Natural killer cell (primary cell): ENCODE measurements at regions not wholly inside any gene's neighbourhood (a gene's known extent, or its start where the extent isn't known, plus 50 kb on each side); places are given as distances from the start of the nearest gene placed in this dataset.

Experiments used
- ATAC-seq, 3 donors: fragments of 150-1000 bp in 2 of 3; fragments of 200-7000 bp in 1 of 3; cut with Tn5 transposase; 1 replicate in 1 of 3; 2 replicates in 2 of 3; pipeline ENCODE4 v1.10.0; 2021; ENCODE audit warnings: mild to moderate bottlenecking in 2 of 3, moderate library complexity in 2 of 3
- DNase-seq, 2 donors: peaks; one replicate each; pipeline versions ENCODE4 v3.0.0 to v3.0.0-alpha.2; 2013 to 2021; ENCODE audit warnings: mixed read lengths in 1 of 2
- H3K27ac ChIP-seq: one replicate; pipeline ENCODE4 v1.5.1; 2013; ENCODE audit warnings: mild to moderate bottlenecking, low read length
- H3K27me3 ChIP-seq: one replicate; pipeline ENCODE4 v1.6.1; 2013; ENCODE audit warnings: low read length; ENCODE audit not compliant: control insufficient read depth, insufficient read depth
- H3K36me3 ChIP-seq: one replicate; pipeline ENCODE4 v1.6.1; 2013; ENCODE audit warnings: low read length; ENCODE audit not compliant: control insufficient read depth, insufficient read depth
- H3K4me1 ChIP-seq: one replicate; pipeline ENCODE4 v1.6.1; 2013; ENCODE audit warnings: low read length; ENCODE audit not compliant: control insufficient read depth, insufficient read depth
- H3K4me3 ChIP-seq: one replicate; pipeline ENCODE4 v1.5.1; 2013; ENCODE audit warnings: low read length
- H3K9me3 ChIP-seq: one replicate; pipeline ENCODE4 v1.6.1; 2013; ENCODE audit warnings: low read length; ENCODE audit not compliant: control insufficient read depth, insufficient read depth
- H3K27ac Mint-ChIP-seq, 2 donors: one replicate each; pipeline ENCODE4 v1.8.0; 2022; ENCODE audit warnings: mild to moderate bottlenecking in 2 of 2, mixed read lengths in 2 of 2, moderate library complexity in 1 of 2
- H3K27me3 Mint-ChIP-seq, 2 donors: one replicate each; pipeline ENCODE4 v1.8.0; 2022; ENCODE audit warnings: low read depth in 2 of 2, mixed read lengths in 2 of 2
- H3K36me3 Mint-ChIP-seq: one replicate; pipeline ENCODE4 v1.8.0; 2022; ENCODE audit warnings: mixed read lengths
- H3K4me1 Mint-ChIP-seq, 2 donors: one replicate each; pipeline ENCODE4 v1.8.0; 2022; ENCODE audit warnings: mixed read lengths in 2 of 2
- H3K4me3 Mint-ChIP-seq: one replicate; pipeline ENCODE4 v1.8.0; 2022; ENCODE audit warnings: mild to moderate bottlenecking, moderate library complexity, mixed read lengths
- H3K9me3 Mint-ChIP-seq, 2 donors: one replicate each; pipeline ENCODE4 v1.8.0; 2022; ENCODE audit warnings: mixed read lengths in 2 of 2
- WGBS: methylation state at CpG from one replicate; pipeline ENCODE4 v1.1.7; 2013; ENCODE audit warnings: missing lambda C conversion rate; ENCODE audit not compliant: insufficient coverage; 5-methylcytosine and 5-hydroxymethylcytosine counted together
- intact Hi-C: fragments of 100-400 bp; cut with micrococcal nuclease; formaldehyde crosslinking; loops from one replicate; pipeline ENCODE4 v1.14.2; 2022
- TF ChIP-seq, protein P1 (sequence below): fragments of 200-600 bp; IDR thresholded peaks from one replicate; pipeline ENCODE4 v1.8.0; 2022; ENCODE audit warnings: antibody characterized with exemption

DNA sequence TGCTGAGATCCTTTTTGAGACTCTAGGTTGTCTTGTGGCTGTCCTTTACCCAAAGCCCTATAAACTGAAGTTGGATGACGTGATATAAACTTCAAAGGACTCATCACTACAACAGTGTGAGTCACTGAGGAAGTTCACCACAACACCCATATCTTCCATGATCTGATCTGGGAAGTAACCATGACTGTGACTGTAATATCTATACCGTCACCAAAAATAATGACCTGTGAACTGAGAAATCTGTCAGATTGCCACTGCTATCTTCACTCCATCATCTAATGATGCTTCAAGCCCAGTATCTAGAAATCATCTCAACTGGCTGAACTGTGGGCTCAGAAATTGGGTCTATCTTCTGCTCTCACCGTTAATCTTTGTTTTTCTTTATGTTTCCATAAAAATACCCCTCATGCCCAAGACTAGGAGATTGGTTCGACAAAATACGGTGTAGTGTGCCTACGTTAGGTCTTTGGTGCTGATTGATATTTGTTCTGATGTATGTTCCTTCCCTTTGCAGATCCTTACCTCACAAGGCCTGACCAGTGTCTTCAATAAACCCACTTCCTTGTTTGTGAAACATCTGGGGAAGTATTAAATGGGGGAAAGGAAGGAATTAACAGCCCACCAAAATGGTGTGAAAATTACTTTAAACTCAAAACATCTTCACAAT, 78.2 kb downstream of the MYL12B start:
- H3K4me3 ChIP-seq: no peak overlapping the region
- H3K27ac Mint-ChIP-seq: no peak overlapping the region
- no peak overlapping the region for H3K27ac ChIP-seq
- H3K27me3 Mint-ChIP-seq: peaks cover 0 to 3% of the 10 kb centered on the region in 2 donors
- H3K27me3 ChIP-seq: no peaks in the 10 kb centered on the region
- 78% methylated on average over 3 of the region's 6 CpGs for WGBS
- H3K9me3 Mint-ChIP-seq: no peaks in the 10 kb centered on the region
- no peaks in the 10 kb centered on the region for H3K4me1 ChIP-seq
- H3K4me1 Mint-ChIP-seq: no peaks in the 10 kb centered on the region
- no peaks in the 10 kb centered on the region for H3K36me3 ChIP-seq
- H3K36me3 Mint-ChIP-seq: no peaks in the 10 kb centered on the region
- ATAC-seq: no peak
- intact Hi-C loops: no loop called here
- H3K9me3 ChIP-seq: no peaks in the 10 kb centered on the region
- TF ChIP-seq, protein P1, sequence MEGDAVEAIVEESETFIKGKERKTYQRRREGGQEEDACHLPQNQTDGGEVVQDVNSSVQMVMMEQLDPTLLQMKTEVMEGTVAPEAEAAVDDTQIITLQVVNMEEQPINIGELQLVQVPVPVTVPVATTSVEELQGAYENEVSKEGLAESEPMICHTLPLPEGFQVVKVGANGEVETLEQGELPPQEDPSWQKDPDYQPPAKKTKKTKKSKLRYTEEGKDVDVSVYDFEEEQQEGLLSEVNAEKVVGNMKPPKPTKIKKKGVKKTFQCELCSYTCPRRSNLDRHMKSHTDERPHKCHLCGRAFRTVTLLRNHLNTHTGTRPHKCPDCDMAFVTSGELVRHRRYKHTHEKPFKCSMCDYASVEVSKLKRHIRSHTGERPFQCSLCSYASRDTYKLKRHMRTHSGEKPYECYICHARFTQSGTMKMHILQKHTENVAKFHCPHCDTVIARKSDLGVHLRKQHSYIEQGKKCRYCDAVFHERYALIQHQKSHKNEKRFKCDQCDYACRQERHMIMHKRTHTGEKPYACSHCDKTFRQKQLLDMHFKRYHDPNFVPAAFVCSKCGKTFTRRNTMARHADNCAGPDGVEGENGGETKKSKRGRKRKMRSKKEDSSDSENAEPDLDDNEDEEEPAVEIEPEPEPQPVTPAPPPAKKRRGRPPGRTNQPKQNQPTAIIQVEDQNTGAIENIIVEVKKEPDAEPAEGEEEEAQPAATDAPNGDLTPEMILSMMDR: no peak
- H3K4me3 Mint-ChIP-seq: no peak overlapping the region
- DNase-seq: peak in 1 of 2 donors; percentile 17

DNA sequence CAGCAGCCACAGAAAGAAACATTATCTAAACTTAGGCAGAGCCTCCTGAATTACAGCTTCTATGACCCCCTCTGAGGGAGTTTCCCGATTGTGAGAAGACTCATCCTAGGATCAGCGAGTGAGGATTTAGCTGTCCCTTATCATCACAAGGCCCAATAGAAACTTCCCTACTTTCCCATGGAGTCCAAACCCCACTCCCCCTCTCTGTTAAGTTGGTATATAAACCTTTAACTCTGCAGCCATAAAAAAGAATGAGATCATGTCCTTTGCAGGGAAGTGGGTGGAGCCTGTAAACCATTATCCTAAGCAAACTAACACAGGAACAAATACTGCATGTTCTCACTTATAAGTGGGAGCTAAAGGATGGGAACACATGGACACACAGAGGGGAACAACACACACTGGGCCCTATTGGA, 78.8 kb downstream of the MYL12B start:
- intact Hi-C loops: no loop called here
- Histone ChIP-seq H3K4me3 (no peak overlapping the region), H3K27ac (no peak overlapping the region), H3K4me1 (no peaks in the 10 kb centered on the region), H3K36me3 (no peaks in the 10 kb centered on the region), H3K27me3 (no peaks in the 10 kb centered on the region), H3K9me3 (no peaks in the 10 kb centered on the region)
- H3K27me3 Mint-ChIP-seq: peaks cover 0 to 3% of the 10 kb centered on the region in 2 donors
- H3K4me1 Mint-ChIP-seq: no peaks in the 10 kb centered on the region
- DNase-seq (no peak), ATAC-seq (no peak)
- TF ChIP-seq, protein P1: no peak
- 90% methylated on average over 2 of the region's 2 CpGs for WGBS
- H3K4me3 Mint-ChIP-seq: no peak overlapping the region
- H3K36me3 Mint-ChIP-seq: no peaks in the 10 kb centered on the region
- H3K9me3 Mint-ChIP-seq: no peaks in the 10 kb centered on the region
- no peak overlapping the region for H3K27ac Mint-ChIP-seq

- no peaks in the 10 kb centered on the region for H3K9me3 Mint-ChIP-seq
- Histone ChIP-seq H3K9me3 (no peaks in the 10 kb centered on the region), H3K4me3 (no peak overlapping the region), H3K36me3 (no peaks in the 10 kb centered on the region), H3K27me3 (no peaks in the 10 kb centered on the region), H3K27ac (no peak overlapping the region), H3K4me1 (no peaks in the 10 kb centered on the region)
- no peak for DNase-seq
- WGBS: 91% methylated on average over 5 of the region's 5 CpGs
- intact Hi-C loops: no loop called here
- peaks cover 6% of the 10 kb centered on the region in 2 donors for H3K27me3 Mint-ChIP-seq
- H3K4me3 Mint-ChIP-seq: no peak overlapping the region
- no peak for ATAC-seq
- no peaks in the 10 kb centered on the region for H3K36me3 Mint-ChIP-seq
- no peaks in the 10 kb centered on the region for H3K4me1 Mint-ChIP-seq
- H3K27ac Mint-ChIP-seq: no peak overlapping the region
- TF ChIP-seq, protein P1: no peak
Measured at GRCh38 chr18:3342628-3343027, 80.7 kb downstream of the MYL12B start.

DNA sequence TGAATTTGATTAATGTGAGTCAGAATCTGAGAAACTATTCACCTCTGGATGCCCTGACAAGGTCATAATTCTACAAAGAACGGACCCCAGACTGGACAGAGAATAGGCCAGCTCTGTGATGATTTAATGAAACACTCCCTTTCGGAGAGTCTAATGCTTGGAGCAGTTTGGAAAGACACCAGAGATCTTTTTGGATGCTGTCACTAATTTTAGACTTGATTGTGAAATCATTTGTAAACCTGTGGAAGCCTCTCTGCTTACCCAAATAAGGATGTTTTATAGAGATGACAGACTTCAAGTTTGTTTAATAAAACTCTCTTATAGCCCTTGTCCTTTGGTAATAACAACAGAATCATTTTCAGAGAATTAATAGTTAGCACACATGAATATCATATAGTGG, 83.5 kb downstream of the MYL12B start:
- DNase-seq: no peak
- no peak overlapping the region for H3K27ac ChIP-seq
- no peaks in the 10 kb centered on the region for H3K27me3 ChIP-seq
- Mint-ChIP-seq H3K27ac (no peak overlapping the region), H3K4me1 (no peaks in the 10 kb centered on the region), H3K27me3 (peaks cover 4 to 18% of the 10 kb centered on the region in 2 donors), H3K36me3 (no peaks in the 10 kb centered on the region), H3K4me3 (no peak overlapping the region), H3K9me3 (no peaks in the 10 kb centered on the region)
- no peak overlapping the region for H3K4me3 ChIP-seq
- no peaks in the 10 kb centered on the region for H3K36me3 ChIP-seq
- ATAC-seq: no peak
- intact Hi-C loops: no loop called here
- no peaks in the 10 kb centered on the region for H3K9me3 ChIP-seq
- 87% methylated on average over 2 of the region's 2 CpGs for WGBS
- no peaks in the 10 kb centered on the region for H3K4me1 ChIP-seq
- TF ChIP-seq, protein P1: no peak
